NCI-H2196 treated with DMSO at 0.1 percent for 48 hours (cell line): ENCODE measurements at regions not wholly inside any gene's neighbourhood (a gene's known extent, or its start where the extent isn't known, plus 50 kb on each side); places are given as distances from the start of the nearest gene placed in this dataset.

Experiments used
- DNase-seq: peaks from one replicate; lab custom pipeline; 2025; ENCODE audit not compliant: unreplicated experiment; lab: John Stamatoyannopoulos, UW

- DNase-seq: no peak
These were observed 93.0 kb upstream of the ZNF608 start for GRCh38 chr5:124839371-124839998.

GRCh38 chr5:124841829-124842712, 95.6 kb upstream of the ZNF608 start:
- no peak for DNase-seq

GRCh38 chr5:124842725-124843595, 96.5 kb upstream of the ZNF608 start:
- DNase-seq: no peak

- DNase-seq: no peak
These were observed 97.1 kb upstream of the ZNF608 start for GRCh38 chr5:124843596-124843899.

GRCh38 chr5:124844371-124844920, 98.0 kb upstream of the ZNF608 start:
- no peak for DNase-seq

GRCh38 chr5:124847907-124848306, 101.5 kb upstream of the ZNF608 start:
- DNase-seq: peak; percentile 41

GRCh38 chr5:124849774-124850173, 103.3 kb upstream of the ZNF608 start:
- DNase-seq: no peak

- no peak for DNase-seq
These were observed 110.3 kb upstream of the ZNF608 start for GRCh38 chr5:124856726-124857125.

- DNase-seq: no peak
These were observed 112.2 kb upstream of the ZNF608 start for GRCh38 chr5:124858612-124859011.

- DNase-seq: no peak
These were observed 112.6 kb upstream of the ZNF608 start for GRCh38 chr5:124859027-124859426.

GRCh38 chr5:124859556-124860290, 113.3 kb upstream of the ZNF608 start:
- DNase-seq: no peak

- no peak for DNase-seq
These were observed 113.8 kb upstream of the ZNF608 start for GRCh38 chr5:124860291-124860655.

GRCh38 chr5:124865066-124865465, 118.6 kb upstream of the ZNF608 start:
- no peak for DNase-seq

- no peak for DNase-seq
These were observed 119.3 kb upstream of the ZNF608 start for GRCh38 chr5:124865603-124866354.

- DNase-seq: no peak
These were observed 120.1 kb upstream of the ZNF608 start for GRCh38 chr5:124866355-124867136.

GRCh38 chr5:124867137-124867704, 120.8 kb upstream of the ZNF608 start:
- no peak for DNase-seq

GRCh38 chr5:124868676-124869075, 122.2 kb upstream of the ZNF608 start:
- no peak for DNase-seq

GRCh38 chr5:124869426-124870033, 123.1 kb upstream of the ZNF608 start:
- no peak for DNase-seq

- DNase-seq: no peak
These were observed 123.6 kb upstream of the ZNF608 start for GRCh38 chr5:124870070-124870469.
